ENCODE measurements at regions not wholly inside any gene's neighbourhood (a gene's known extent, or its start where the extent isn't known, plus 50 kb on each side); places are given as distances from the start of the nearest gene placed in this dataset.

DNA sequence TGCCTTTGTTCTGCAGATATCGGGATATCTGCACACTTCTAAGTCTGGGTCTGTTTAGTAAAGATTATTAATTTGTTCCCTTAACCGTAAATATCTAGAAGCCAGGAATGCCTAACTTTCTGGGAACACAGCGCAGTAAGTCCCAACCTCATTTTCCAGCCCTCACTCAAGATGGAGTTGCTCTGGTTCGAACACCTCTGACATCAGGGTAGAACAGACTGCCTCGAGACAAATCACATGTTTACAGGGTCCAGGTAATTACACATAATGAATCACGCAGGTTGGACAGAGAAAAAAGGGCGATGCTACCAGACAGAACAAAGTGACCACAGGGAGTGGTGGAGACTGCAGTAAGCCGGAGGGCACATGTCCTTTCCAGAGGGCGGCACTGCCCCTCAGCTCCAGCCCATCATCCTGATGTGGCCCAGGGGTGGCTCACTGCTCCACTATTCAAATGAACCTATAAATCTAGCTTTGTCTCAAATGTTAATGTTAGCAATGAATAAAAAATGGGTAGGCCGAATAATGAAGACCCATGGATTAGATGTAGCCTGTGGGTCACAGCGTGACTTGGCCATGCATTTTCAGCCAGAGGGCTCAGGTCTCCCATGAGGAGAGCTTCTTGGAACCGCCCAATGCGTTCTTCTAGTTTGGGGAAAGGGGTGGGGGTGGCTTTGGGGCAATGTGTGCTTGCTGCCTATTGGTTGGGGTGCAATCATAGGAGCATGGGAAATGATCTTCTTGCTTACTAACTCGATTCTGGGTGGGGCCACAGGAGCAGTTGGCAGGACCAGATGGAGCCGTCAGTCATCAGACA is 159.0 kb upstream of the SFSWAP start:
- no peak for TF ChIP-seq POLR2A (IDR thresholded peaks at IDR 0.05)
- TF ChIP-seq, protein P1, sequence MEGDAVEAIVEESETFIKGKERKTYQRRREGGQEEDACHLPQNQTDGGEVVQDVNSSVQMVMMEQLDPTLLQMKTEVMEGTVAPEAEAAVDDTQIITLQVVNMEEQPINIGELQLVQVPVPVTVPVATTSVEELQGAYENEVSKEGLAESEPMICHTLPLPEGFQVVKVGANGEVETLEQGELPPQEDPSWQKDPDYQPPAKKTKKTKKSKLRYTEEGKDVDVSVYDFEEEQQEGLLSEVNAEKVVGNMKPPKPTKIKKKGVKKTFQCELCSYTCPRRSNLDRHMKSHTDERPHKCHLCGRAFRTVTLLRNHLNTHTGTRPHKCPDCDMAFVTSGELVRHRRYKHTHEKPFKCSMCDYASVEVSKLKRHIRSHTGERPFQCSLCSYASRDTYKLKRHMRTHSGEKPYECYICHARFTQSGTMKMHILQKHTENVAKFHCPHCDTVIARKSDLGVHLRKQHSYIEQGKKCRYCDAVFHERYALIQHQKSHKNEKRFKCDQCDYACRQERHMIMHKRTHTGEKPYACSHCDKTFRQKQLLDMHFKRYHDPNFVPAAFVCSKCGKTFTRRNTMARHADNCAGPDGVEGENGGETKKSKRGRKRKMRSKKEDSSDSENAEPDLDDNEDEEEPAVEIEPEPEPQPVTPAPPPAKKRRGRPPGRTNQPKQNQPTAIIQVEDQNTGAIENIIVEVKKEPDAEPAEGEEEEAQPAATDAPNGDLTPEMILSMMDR (IDR thresholded peaks at IDR 0.05): no peak
- intact Hi-C loops (cut with DNase I; ENCODE audit: low total_unique reads): no loop called here
- DNase-seq (ENCODE audit: low spot score in 2 of 2): no peak
- WGBS, 2 donors: 80 to 86% methylated on average over 15 of the region's 15 CpGs
- no peak overlapping the region for H3K4me3 ChIP-seq (ENCODE audit: low read depth, poor library complexity, severe bottlenecking)

DNA sequence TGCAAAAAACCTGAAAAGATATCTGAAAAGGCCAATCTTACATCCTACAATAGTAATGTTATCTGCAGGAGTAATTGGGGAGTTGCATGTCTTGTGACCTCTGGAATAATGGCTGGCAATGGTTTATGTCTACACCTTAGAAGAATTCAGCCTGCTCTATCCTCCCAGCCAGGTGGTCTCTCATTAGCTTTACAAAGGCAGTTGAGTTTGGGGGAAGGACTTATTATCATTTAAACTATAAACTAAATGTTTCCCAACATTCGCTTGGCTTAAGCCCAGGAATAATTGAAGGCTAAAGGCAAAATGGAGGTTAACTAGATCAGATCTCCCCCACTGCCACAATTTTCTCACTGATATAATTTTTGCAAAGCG is 158.4 kb upstream of the SFSWAP start:
- H3K4me3 ChIP-seq (ENCODE audit: low read depth, poor library complexity, severe bottlenecking): no peak overlapping the region
- no peak for TF ChIP-seq POLR2A (IDR thresholded peaks at IDR 0.05)
- TF ChIP-seq, protein P1 (IDR thresholded peaks at IDR 0.05): no peak
- 75 to 88% methylated on average over 2 of the region's 2 CpGs for WGBS, 2 donors
- intact Hi-C loops (cut with DNase I; ENCODE audit: low total_unique reads): no loop called here
- DNase-seq (ENCODE audit: low spot score in 2 of 2): no peak

DNA sequence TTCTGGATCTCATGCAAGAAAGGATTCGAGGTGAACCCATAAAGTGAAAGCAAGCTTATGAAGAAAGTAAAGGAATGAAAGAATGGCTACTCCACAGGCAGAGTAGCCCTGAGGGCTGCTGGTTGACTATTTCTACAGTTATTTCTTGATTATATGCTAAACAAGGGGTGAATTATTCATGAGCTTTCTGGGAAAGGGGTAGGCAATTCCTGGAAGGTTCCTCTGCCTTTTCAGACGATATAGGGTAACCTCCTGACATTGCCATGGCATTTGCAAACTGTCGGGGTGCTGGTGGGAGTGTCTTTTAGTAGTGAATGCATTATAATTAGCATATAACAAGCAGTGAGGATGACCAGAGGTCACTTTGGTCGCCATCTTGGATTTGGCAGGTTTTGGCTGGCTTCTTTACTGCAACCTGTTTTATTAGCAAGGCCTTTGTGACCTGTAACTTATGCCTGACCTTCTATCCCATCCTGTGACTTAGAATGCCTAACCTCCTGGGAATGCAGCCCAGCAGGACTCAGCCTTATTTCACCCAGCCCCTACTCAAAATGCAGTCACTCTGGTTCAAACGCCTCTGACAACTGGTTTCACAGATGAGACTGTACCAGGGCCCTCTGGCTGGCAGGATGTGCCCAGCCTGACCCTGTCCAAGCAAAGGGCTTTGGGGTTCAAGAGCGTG is 157.7 kb upstream of the SFSWAP start:
- DNase-seq (ENCODE audit: low spot score in 2 of 2): no peak
- intact Hi-C loops (cut with DNase I; ENCODE audit: low total_unique reads): no loop called here
- TF ChIP-seq POLR2A (IDR thresholded peaks at IDR 0.05): no peak
- TF ChIP-seq, protein P1 (IDR thresholded peaks at IDR 0.05): no peak
- H3K4me3 ChIP-seq (ENCODE audit: low read depth, poor library complexity, severe bottlenecking): no peak overlapping the region
- 78 to 82% methylated on average over 6 of the region's 6 CpGs for WGBS, 2 donors

DNA sequence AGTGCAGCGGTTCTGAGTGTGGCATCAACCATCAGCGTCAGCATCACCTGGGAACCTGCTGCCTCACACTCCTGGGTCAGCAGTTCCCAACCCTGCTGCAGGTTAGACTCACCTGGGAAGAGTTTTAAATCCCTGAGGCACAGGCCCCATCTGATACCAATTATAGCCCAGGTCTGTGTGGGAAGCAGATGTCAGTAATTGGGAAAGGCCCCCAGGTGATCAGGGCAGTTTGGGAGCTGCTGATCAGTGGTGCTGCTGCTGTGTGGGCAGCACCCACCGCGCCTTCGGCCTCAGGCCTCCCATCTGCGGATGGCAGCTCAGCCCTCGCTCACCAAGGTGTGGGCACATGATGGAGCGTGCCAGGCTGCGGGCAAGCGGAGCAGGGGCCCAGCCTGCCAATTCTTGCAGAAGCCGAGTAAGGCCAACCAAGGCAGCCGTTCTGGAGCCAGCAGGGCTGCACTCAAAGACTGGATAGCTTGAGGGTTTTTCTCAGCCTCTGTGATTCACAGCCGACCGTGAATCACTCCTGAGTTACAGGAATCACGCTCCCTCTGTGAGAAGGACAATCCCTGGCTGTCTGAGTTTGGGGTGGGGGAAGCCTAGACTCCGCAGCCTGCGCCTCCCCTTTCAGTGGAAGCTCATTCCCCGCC is 155.6 kb upstream of the SFSWAP start:
- 38 to 46% methylated on average over 8 to 16 of the region's 18 CpGs for WGBS, 2 donors
- no peak for DNase-seq (ENCODE audit: low spot score in 2 of 2)
- no peak for TF ChIP-seq POLR2A (IDR thresholded peaks at IDR 0.05)
- TF ChIP-seq, protein P1 (IDR thresholded peaks at IDR 0.05): no peak
- no peak overlapping the region for H3K4me3 ChIP-seq (ENCODE audit: low read depth, poor library complexity, severe bottlenecking)
- intact Hi-C loops (cut with DNase I; ENCODE audit: low total_unique reads): no loop called here

DNA sequence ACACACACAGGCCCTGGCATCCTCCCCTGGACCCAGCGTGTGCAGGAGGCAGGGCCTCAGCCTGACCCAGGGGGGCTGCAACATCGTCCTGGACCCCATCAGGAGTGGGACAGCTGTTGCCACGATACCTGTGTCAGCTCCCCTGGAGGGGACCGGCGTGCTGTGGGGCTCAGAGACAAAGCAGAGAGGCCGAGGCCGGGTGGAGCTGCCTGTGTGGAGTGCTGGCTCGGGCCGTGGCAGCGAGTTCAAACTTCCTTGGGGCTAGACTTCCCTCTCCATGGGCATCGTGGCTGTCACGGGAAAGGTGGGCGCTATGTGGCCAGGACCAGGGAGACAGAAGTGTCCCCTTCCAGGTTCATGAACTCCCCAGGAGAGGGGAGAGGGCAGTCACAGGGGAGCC is 155.0 kb upstream of the SFSWAP start:
- 49 to 68% methylated on average over 11 to 12 of the region's 13 CpGs for WGBS, 2 donors
- no peak for TF ChIP-seq POLR2A (IDR thresholded peaks at IDR 0.05)
- TF ChIP-seq, protein P1 (IDR thresholded peaks at IDR 0.05): no peak
- no peak for DNase-seq (ENCODE audit: low spot score in 2 of 2)
- no peak overlapping the region for H3K4me3 ChIP-seq (ENCODE audit: low read depth, poor library complexity, severe bottlenecking)
- intact Hi-C loops (cut with DNase I; ENCODE audit: low total_unique reads): no loop called here

Data from lower leg skin (tissue), 4 donors.